SU-DHL-6 (cell line): ENCODE measurements at regions not wholly inside any gene's neighbourhood (a gene's known extent, or its start where the extent isn't known, plus 50 kb on each side); places are given as distances from the start of the nearest gene placed in this dataset.
"Not testable (repeated sequence)": the region's sequence is repeated elsewhere in the genome, so short reads cannot be mapped to it uniquely, and the experiment has no call there.

Experiments used
- H2AFZ ChIP-seq: fragments of 200-600 bp; sonication (generic); 2 replicates; pipeline ENCODE4 v1.6.1; 2014; ENCODE audit warnings: low read depth, mild to moderate bottlenecking, moderate library complexity, mixed read lengths, antibody characterized with exemption, low read length; ENCODE audit not compliant: severe bottlenecking
- H3F3A ChIP-seq: fragments of 200-600 bp; shearing (Covaris generic); 2 replicates; pipeline ENCODE4 v1.6.0; 2016; ENCODE audit warnings: antibody characterized with exemption, mild to moderate bottlenecking; ENCODE audit not compliant: insufficient read depth
- H3K27ac ChIP-seq: fragments of 200-600 bp; sonication (generic); 2 replicates; pipeline ENCODE4 v1.5.1; 2016; ENCODE audit warnings: low read depth, mild to moderate bottlenecking, low read length, moderate library complexity, mixed read lengths
- H3K27me3 ChIP-seq: fragments of 200-600 bp; sonication (generic), shearing (Covaris generic); 2 replicates; pipeline ENCODE4 v1.6.0; 2014; ENCODE audit warnings: mild to moderate bottlenecking, low read length
- H3K36me3 ChIP-seq: fragments of 200-600 bp; sonication (generic); 2 replicates; pipeline ENCODE4 v1.6.1; 2014; ENCODE audit warnings: mild to moderate bottlenecking, low read length, mixed read lengths
- H3K4me2 ChIP-seq: fragments of 300-600, 200-600 bp; shearing (Covaris generic), sonication (generic); 2 replicates; pipeline ENCODE4 v1.6.0; 2014; ENCODE audit warnings: low read length, low read depth, mild to moderate bottlenecking; ENCODE audit not compliant: poor library complexity, severe bottlenecking
- H3K4me3 ChIP-seq: fragments of 200-600 bp; sonication (generic); 2 replicates; pipeline ENCODE4 v1.5.1; 2014; ENCODE audit warnings: antibody characterized with exemption, low read length, mild to moderate bottlenecking, mixed read lengths; ENCODE audit not compliant: insufficient read depth, poor library complexity, severe bottlenecking
- H3K79me2 ChIP-seq: fragments of 200-600 bp; sonication (generic); 2 replicates; pipeline ENCODE4 v1.6.1; 2014; ENCODE audit warnings: mild to moderate bottlenecking, low read length, moderate library complexity; ENCODE audit not compliant: insufficient read depth
- H3K9ac ChIP-seq: fragments of 200-600 bp; sonication (generic); 2 replicates; pipeline ENCODE4 v1.7.0; 2014; ENCODE audit warnings: mild to moderate bottlenecking, low read length
- H3K9me2 ChIP-seq: fragments of 200-600 bp; sonication (generic); replicated peaks from 2 replicates; pipeline ENCODE4 v1.6.1; 2014; ENCODE audit warnings: low read length; ENCODE audit not compliant: insufficient read depth
- H3K9me3 ChIP-seq: fragments of 200-600 bp; sonication (generic); 2 replicates; pipeline ENCODE4 v1.6.1; 2014; ENCODE audit warnings: low read length, mixed read lengths; ENCODE audit not compliant: insufficient read depth
- H4K20me1 ChIP-seq: fragments of 200-600 bp; sonication (generic); 2 replicates; pipeline ENCODE4 v1.6.1; 2014; ENCODE audit warnings: low read depth, mild to moderate bottlenecking, antibody characterized with exemption, low read length, moderate library complexity, mixed read lengths
- EZH2phosphoT487 ChIP-seq: fragments of 200-600 bp; sonication (generic), shearing (Covaris generic); conservative IDR thresholded peaks from 2 replicates; pipeline ENCODE4 v1.6.1; 2018; ENCODE audit warnings: mild to moderate bottlenecking, antibody characterized with exemption, low read length, moderate library complexity, mixed read lengths
- TF ChIP-seq, protein P1 (sequence below): fragments of 200-600 bp; sonication (generic); IDR thresholded peaks from one replicate; pipeline ENCODE4 v1.5.1; 2017; ENCODE audit warnings: antibody characterized with exemption, mild to moderate bottlenecking, low read length, moderate library complexity; ENCODE audit not compliant: insufficient read depth, poor library complexity, severe bottlenecking

DNA sequence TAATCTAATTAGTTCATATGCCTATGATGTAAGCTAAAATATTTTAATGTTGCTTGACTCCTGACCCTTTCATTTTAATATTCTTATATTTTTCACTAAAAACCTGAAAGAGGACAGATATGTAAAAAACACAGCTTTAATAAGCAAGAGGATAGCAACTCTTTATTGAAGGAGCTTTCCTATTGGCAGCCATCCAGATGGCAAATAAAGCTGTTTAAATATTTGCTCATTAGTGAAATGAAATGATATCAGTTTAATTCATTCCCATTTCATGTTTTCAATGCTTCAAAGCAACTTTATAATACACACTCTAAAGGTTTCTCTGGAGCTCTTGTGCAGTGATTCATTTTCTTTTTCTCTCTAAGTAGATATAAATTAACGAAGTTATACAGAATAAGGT lies 473.4 kb downstream of the PCDH7 start:
- Histone ChIP-seq H3K36me3 (no peaks in the 10 kb centered on the region), H3F3A (no peaks in the 10 kb centered on the region), H3K79me2 (no peaks in the 10 kb centered on the region), H3K4me3 (no peak overlapping the region), H3K27me3 (no peaks in the 10 kb centered on the region), H3K9ac (no peak overlapping the region), H4K20me1 (no peaks in the 10 kb centered on the region), H3K9me2 (no peaks in the 10 kb centered on the region), H3K27ac (no peak overlapping the region), H3K9me3 (0 out of 2 replicates have a peak, but pooled peaks cover 12% of the 10 kb centered on the region), H2AFZ (no peak overlapping the region), H3K4me2 (no peak overlapping the region)
- TF ChIP-seq, protein P1, sequence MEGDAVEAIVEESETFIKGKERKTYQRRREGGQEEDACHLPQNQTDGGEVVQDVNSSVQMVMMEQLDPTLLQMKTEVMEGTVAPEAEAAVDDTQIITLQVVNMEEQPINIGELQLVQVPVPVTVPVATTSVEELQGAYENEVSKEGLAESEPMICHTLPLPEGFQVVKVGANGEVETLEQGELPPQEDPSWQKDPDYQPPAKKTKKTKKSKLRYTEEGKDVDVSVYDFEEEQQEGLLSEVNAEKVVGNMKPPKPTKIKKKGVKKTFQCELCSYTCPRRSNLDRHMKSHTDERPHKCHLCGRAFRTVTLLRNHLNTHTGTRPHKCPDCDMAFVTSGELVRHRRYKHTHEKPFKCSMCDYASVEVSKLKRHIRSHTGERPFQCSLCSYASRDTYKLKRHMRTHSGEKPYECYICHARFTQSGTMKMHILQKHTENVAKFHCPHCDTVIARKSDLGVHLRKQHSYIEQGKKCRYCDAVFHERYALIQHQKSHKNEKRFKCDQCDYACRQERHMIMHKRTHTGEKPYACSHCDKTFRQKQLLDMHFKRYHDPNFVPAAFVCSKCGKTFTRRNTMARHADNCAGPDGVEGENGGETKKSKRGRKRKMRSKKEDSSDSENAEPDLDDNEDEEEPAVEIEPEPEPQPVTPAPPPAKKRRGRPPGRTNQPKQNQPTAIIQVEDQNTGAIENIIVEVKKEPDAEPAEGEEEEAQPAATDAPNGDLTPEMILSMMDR: no peak
- no peak for TF ChIP-seq EZH2phosphoT487

DNA sequence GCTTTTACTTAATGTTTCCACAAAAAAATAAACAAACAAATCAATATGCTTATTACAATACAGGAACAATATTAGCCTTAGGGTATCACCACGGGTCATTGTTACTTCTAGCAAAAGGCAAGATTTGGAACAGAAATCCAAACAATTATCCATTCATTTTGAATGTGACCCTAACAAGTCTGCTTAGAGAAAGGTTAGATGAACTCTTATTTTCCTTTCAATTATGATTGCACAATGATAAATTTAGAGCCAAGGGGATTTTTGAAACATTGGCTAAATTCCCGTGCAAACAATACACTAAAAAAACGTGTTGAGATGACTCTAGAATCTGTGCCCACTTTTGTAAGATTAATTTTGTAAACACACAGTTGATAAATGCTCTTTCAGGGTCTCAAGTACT lies 474.7 kb downstream of the PCDH7 start:
- no peak overlapping the region for H3K9ac ChIP-seq
- H3K9me2 ChIP-seq: no peaks in the 10 kb centered on the region
- peak overlapping the region; percentile 22 for H2AFZ ChIP-seq
- no peaks in the 10 kb centered on the region for H4K20me1 ChIP-seq
- H3K4me2 ChIP-seq: no peak overlapping the region
- H3K27me3 ChIP-seq: no peaks in the 10 kb centered on the region
- TF ChIP-seq EZH2phosphoT487: no peak
- TF ChIP-seq, protein P1: no peak
- H3F3A ChIP-seq: no peaks in the 10 kb centered on the region
- no peaks in the 10 kb centered on the region for H3K36me3 ChIP-seq
- H3K27ac ChIP-seq: no peak overlapping the region
- no peak overlapping the region for H3K4me3 ChIP-seq
- no peaks in the 10 kb centered on the region for H3K79me2 ChIP-seq
- 0 out of 2 replicates have a peak, but pooled peaks cover 12% of the 10 kb centered on the region for H3K9me3 ChIP-seq

DNA sequence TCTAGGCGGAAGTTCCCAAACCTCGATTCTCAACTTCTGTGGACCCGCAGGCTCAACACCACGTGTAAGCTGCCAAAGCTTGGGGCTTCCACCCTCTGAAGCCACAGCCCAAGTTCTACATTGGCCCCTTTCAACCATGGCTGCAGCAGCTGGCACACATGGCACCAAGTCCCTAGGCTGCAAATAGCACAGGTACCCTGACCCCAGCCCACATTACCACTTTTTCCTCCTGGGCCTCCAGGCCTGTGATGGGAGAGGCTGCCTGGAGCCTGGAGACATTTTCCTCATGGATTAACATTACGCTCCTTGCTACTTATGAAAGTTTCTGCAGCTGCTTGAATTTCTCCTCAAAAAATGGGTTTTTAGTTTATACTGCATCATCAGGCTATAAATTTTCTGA lies 479.5 kb downstream of the PCDH7 start:
- H3K79me2 ChIP-seq: no peaks in the 10 kb centered on the region
- no peaks in the 10 kb centered on the region for H3F3A ChIP-seq
- H3K27me3 ChIP-seq: no peaks in the 10 kb centered on the region
- H3K9me3 ChIP-seq: 0 out of 2 replicates have a peak, but pooled peaks cover 8% of the 10 kb centered on the region
- H4K20me1 ChIP-seq: no peaks in the 10 kb centered on the region
- no peak overlapping the region for H2AFZ ChIP-seq
- H3K27ac ChIP-seq: no peak overlapping the region
- TF ChIP-seq EZH2phosphoT487: no peak
- TF ChIP-seq, protein P1: no peak
- no peak overlapping the region for H3K9ac ChIP-seq
- no peaks in the 10 kb centered on the region for H3K9me2 ChIP-seq
- H3K4me2 ChIP-seq: no peak overlapping the region
- H3K4me3 ChIP-seq: no peak overlapping the region
- H3K36me3 ChIP-seq: no peaks in the 10 kb centered on the region

DNA sequence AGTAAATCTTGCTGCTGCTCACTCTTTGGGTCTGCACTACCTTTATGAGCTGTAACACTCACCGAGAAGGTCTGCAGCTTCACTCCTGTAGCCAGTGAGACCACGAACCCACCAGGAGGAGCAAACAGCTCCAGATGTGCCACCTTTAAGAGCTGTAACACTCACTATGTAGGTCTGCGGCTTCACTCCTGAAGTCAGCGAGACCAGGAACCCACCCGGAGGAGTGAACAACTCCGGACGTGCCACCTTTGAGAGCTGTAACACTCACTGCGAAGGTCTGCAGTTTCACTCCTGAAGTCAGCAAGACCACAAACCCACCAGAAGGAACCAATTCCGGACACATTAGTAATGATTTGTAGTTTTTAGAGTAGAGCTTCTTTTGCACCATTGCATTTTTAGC lies 481.9 kb downstream of the PCDH7 start:
- H3K9me3 ChIP-seq, H2AFZ ChIP-seq, H3K4me3 ChIP-seq, H3K9me2 ChIP-seq, H3K9ac ChIP-seq, H4K20me1 ChIP-seq, H3K27ac ChIP-seq, H3F3A ChIP-seq, H3K36me3 ChIP-seq, H3K4me2 ChIP-seq, H3K79me2 ChIP-seq, H3K27me3 ChIP-seq: not testable (repeated sequence)
